GM21528 (cell line): ENCODE measurements at regions not wholly inside any gene's neighbourhood (a gene's known extent, or its start where the extent isn't known, plus 50 kb on each side); places are given as distances from the start of the nearest gene placed in this dataset.
"Not testable (repeated sequence)": the region's sequence is repeated elsewhere in the genome, so short reads cannot be mapped to it uniquely, and the experiment has no call there.

Experiments used
- ATAC-seq: cut with Tn5 transposase; IDR thresholded peaks from one replicate; pipeline ENCODE4 v1.9.1; 2021; ENCODE audit warnings: mild to moderate bottlenecking, moderate library complexity; ENCODE audit not compliant: unreplicated experiment, low FRiP score

DNA sequence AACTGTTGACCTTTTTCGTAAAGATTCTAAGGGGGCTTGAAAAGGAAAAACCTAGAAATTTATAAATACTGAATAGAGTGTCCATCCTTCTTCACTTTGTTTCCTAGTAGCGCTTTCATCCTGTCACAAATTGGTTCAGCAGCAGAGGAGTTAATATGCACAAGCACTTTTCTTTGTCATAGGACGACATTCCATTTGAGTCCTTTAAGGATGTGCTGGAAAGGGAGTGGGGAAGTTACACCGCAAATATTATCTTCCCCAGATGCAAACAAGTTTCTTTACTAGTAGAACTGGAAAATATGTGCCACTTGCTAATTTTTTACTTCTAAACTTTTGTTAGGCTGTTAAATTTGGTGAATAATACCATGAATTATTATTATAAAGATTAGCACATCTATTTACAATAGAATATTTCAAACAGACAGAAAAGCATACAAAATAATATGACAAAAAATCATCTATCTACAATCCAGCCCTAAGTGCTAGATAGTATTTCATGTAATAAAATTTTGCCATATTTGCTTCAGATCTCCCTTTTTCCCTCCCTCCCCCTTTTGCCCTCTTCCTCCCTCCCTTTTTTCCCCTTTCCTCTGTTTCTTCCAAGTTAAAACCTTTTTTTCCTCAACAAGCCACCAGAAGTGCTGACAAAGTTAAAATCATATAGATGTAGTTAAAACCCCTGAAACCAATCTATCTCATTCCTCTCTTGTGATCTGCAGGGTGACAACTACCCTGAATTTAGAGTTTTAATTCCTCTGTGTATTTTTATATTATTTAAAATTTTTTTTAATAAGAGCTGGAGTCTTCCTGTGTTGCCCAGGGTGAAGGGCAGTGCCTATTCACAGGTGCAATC, 50.5 kb upstream of the MAP4K3 start:
- no peak for ATAC-seq

DNA sequence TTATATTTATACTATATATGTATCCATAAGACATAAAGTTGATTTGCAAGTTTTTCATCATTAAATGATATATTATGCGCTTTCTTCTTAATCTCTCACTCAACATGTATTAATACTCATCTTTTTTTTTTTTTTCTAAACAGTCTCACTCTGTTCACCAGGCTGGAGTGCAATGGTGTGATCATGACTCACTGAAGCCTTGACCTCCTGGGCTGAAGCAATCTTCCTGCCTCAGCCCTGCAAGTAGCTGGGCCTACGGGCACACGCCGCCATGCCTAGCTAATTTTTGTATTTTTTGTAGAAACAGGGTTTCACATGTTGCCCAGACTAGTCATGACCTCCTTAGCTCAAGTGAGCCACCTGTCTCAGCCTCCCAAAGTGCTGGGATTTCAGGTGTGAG, 51.4 kb upstream of the MAP4K3 start:
- ATAC-seq, result no peak

DNA sequence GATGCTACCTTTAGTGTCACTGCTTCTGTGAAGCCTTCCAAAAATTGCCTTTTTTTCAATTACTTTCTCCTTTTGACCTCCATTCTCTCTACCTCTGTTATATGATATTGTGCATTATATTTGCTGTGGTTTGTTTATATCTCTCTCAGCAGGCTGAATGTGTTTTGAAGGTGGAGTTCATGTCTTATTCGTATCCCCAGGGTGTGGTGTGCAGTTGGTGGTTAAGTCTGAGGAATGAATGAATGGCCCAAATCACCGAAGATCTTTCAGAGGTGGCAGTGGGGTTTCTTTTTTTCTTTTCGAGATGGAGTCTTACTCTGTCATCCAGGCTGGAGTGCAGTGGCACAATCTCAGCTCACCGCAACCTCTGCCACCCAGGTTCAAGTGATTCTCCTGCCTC, 53.5 kb upstream of the MAP4K3 start:
- ATAC-seq, result no peak

DNA sequence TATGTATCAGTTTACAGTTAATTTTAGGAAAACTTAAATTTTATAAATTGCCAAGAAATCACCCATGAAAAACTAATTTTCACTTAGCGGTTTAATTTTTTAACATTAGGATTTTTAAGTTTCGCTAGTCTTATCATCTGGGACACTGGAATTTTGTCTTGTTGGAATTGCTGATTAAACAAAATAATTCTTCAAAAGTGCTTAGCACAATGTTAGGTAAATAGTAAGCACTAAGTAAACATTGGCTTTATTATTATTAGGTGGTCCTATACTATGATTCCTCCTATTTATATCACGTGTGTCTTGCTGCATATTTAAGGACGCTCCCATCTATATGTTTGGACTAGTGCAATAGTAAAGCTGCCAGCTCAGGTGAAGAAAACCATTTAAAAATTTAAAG, 54.6 kb upstream of the MAP4K3 start:
- peak; percentile 14 for ATAC-seq

DNA sequence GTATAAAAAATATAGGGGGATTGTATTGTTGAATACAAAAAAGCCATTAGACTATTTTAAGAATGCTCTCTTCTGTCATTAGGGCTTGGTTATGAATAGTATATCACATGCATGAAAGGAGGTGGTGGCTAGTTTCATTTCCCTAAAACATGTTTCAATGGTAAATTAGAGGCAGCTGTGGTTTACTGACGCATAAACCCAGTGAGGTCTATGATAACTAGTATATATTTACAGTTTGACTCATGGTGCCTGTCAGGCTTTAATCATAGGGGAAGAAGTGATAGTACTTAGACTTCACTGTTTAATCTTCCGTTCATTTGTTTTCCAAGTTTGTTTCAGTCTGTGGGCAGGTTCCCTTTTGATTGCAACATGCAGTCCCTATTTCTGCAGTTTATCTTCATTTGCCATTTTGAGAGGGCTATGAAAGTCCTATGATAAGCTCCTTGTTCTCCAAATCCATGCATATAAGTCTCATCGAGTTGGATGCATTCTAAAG, 55.1 kb upstream of the MAP4K3 start:
- peak; percentile 95 for ATAC-seq

DNA sequence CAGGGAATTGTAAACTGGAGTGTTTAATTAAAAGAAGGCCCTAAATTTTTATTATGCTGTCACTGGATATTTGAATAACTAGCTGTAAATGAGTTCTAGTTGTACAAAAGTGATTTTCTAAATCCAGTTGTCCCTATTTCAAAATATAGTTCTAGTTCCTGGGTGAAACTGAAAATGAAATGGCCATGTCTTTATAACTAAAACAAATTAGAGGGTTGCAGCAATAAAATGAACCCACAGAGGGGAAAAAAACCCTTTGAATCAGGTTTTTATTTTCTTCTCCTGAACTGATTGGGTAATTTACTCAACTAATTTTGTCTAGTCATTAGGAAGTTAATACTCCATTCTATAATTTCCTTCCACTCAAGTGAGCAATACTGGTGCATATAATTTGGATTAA, 55.6 kb upstream of the MAP4K3 start:
- no peak for ATAC-seq

DNA sequence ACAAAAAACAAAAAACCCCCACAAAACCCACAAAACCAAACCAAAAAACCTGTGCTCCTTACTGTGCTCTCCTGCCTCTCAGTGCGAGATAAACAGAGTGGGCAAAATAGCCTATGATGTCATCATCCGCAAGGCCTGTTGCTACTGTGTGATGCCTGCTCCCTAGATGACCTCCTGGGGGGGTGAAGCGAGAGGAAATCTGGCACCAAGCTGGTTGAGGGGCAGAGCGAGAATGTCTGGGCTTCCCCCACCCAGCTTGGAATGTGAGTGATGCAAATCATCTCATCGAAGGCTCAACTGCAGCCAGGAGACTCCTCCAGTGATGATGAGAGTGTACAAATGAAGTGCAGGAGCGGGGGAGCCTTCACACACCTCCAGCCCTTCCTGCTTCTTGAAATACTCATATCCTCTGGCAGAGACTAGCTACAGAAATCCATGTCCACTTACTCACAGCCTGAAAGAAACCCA, 57.7 kb upstream of the MAP4K3 start:
- ATAC-seq, result peak; percentile 64

DNA sequence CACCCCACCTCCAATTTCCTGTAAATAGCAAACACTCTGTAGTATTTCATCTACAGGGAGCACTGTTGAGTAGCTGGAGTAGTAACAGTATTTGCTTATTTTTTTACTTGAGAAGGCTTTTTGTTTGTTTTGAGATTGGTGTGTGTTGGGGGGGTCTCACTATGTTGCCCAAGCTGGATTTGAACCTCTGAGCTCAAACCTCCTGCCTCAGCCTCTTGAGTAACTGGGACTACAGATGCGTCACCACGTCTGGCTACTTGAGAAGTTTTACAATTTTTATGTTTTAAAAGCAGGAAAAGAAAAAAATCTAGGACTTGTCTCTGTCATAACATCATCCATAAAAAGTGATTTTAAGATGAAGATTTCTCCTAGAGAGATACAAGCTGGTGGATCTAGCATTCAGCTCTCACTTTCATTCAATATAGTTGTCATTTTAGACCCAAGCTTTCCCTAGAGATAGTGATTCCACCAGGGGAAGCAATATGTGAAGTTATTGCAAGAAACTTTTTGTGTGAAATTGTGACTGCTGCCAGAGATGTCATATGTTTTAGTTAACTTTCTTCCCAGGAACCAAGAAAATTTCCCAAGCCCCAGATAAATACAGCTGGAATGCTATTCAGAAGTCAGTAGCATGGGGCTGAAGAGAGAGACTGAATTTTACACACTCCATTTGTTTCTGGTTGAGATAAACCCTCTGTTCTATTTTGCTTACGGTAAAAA, 60.2 kb upstream of the MAP4K3 start:
- ATAC-seq, result no peak

DNA sequence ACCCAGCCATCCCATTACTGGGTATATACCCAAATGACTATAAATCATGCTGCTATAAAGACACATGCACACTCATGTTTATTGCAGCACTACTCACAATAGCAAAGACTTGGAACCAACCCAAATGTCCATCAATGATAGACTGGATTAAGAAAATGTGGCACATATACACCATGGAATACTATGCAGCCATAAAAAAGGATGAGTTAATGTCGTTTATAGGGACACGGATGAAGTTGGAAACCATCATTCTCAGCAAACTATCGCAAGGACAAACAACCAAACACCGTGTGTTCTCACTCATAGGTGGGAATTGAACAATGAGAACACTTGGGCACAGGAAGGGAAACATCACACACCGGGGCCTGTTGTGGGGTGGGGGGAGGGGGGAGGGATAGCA, 61.1 kb upstream of the MAP4K3 start:
- not testable (repeated sequence) for ATAC-seq

DNA sequence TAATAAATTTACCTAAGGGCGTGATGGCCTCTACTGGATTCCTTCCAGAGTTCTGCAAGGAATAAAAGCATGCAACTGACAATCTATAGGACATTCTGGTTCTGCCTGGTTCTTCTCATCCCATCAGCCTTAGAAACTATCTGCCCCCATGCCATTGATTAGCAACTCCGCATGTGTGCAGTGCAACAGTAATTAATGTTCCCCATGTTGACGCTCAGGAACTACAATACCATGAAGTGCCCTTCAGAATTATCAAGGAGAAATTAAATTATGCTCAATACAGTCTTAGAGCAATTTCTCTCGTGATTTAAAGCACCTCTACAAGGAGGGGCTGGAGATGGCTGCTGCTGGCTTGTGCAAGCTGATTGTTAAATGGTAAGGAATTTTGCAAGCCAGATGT, 61.7 kb upstream of the MAP4K3 start:
- no peak for ATAC-seq

DNA sequence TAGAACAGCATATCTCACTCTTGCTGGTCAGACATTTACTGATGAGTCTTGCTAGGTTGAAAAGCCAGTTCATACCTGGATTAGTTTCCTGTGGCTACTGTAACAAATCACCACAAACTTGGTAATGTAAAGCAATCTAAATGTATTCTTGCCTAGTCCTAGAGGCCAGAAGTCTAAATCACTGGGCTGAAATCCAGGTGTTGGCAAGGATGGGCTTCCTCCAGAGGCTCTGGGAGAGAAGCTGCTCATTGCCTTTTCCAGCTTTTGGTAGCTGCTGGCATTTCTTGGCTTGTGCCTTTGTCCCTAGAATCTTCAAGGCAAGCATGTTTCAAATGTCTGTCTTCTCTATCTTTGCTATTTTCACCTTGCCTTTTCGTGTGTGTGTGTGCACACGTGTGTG, 62.3 kb upstream of the MAP4K3 start:
- ATAC-seq, result no peak

DNA sequence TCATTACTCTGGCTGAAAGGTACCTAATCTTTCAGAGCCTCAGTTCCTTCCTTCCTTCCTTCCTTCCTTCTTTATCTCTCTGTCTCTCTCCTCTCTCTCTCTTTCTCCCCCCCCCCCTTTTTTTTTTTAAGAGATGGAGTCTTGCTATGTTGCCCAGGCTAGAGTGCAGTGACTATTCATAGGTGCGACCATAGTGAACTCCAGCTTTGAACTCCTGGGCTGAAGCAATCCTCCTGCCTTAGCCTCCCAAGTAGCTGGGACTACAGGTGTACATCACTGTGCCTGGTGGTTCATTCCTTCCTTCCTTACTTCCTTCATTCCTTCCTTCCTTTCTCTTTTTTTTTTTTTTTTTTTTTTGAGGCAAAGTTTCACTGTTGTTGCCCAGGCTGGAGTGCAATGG, 64.3 kb upstream of the MAP4K3 start:
- no peak for ATAC-seq

DNA sequence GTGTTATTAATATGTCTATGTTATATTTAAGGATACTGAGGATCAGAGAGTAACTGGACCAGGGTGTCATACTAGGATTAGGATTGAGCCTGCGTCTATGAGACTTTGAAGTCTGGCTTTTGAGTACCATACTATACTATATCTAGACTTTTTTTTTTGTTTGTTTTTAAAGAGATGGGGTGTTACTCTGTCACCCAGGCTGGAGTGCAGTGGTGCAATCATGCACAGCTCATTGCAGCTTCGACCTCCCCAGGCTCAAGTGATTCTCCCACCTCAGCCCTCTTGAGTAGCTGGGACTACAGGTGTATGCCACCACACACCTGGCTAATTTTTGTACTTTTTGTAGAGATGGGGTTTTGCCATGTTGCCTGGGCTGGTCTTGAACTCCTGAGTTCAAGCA, 66.2 kb upstream of the MAP4K3 start:
- ATAC-seq, result no peak

DNA sequence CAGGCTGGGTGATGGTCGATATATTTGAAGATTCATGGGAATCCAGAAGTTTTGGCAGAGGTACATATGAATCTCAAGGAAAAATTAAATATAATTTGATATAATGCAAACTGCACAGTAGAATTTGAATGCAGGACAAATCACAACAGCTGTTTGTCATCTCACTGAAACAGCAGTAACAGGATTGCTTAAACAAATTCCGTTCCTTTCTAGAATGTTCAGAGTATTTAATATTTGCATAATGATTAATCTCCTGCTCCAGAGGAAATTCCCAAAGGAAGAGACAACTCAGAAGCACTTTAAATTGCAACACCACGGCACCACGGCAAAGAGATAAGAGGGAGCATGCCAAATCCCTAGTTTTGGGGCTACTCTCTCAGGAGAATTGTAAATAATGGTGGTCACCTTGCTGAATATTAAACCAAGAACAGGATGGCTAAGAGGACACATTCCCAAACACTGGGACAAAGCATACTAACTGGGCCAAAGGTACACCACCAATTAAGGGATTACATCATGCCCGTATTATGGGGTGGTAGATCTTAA, 67.8 kb upstream of the MAP4K3 start:
- ATAC-seq, result no peak

DNA sequence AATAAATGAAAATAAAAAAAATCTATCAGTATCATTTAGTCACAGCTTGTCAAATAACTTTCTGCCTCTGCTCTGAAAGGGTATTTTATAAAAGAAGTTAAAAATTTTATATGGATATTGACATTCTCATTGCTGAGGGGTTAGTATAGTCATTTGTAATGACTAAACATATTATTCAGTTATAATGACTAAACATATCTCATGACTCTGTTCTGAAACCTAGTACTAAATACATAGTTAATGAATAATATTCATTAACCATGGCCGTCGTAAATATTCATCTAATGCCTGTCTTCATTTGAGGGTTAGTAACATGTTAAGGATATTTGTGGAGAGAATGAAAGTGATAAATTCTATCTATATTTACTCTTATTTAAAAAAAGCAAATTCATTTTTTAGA, 69.1 kb upstream of the MAP4K3 start:
- no peak for ATAC-seq

DNA sequence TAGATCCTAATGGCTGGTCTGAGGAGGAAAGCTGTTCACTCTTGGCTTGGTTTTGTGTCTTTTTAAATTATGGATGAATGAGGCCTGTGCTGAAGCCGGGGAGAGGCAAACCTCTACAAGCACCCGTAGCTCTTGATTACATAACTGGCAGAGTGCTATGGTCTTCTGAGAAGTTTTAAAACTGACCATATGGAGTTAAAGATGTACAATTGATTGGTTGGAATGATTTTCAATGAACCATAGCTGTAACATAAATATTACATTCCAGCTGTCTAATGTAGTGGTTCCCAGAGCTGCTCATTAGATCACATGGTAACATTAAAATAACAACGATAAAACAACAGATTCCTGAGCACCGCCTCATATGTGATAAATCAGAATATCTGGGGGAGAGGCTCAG, 71.1 kb upstream of the MAP4K3 start:
- no peak for ATAC-seq

DNA sequence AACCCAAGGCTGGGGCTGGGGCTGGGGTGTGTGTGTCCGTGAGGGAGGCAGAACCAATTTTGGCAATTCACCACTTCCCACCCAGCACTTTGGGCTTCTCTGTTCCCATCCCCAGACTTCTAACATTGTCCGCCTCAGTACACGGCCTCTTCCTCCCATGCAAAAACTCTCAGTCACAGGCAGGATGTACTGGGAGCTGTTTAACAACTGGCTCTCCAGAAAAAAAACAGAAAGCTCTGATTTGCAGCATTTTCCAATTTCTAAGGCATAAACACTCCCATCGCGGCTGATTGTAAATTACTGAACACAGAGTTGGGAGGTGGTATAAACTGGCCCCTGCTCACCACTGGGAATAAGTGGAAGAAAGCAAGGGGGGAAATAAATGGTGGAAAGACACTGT, 73.1 kb upstream of the MAP4K3 start:
- no peak for ATAC-seq

DNA sequence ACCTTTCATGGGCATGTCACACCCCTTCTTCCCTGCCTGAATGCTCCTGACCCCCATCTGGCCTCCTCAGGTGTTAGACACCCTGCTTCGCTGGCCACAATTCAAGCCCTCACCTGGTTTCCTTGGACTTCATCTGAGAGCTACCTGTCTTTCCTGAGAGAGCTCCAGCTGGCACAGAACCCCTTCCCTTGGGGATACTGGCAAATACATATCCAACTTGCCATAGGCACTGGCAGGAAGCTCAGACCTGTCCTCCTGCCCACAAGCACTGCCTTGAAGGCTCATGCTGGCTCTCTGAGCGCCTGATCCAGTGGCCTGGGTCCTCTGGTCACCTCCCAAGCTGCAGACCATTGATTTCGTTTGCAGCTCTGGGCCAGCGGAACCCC, 74.1 kb upstream of the MAP4K3 start:
- ATAC-seq, result no peak

DNA sequence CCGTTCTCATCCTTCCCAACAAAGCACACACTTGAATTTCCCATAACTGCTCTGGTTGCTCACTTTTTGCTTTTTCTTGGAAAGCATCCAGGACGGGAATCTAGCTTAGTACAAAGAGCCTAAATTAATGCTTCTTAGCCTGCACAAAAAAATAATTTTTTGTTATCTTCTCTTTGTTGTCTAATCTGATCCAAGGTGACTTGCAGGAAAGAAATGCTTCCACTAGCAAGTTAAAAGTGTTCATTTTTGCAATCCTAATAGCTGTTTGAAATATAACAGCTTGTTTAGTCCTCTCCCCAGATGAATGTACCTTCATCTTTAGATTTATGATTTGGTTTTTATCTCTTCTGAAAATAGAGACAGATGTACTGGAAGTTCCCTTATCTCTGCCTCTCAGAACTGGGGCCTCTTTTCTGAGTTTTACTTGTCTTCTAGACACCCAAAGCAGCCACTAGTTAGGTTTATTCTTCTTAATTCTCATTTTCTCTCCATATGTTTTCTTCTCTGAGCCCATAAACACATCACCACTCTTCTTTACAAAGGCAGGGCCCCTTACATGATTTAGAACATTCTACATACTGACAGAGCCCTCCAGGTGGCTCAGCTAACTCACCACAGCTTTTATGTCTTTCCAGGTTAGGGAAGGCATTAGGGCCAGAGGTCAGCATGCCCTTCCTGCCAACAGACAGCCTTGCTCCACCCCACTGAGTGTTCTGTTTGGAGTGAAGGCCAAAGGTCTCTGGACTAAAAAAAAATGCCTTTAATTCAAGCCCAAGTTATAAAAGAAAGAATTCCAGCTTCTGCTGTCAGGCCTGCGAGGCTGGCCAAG, 74.7 kb upstream of the MAP4K3 start:
- ATAC-seq, result no peak

DNA sequence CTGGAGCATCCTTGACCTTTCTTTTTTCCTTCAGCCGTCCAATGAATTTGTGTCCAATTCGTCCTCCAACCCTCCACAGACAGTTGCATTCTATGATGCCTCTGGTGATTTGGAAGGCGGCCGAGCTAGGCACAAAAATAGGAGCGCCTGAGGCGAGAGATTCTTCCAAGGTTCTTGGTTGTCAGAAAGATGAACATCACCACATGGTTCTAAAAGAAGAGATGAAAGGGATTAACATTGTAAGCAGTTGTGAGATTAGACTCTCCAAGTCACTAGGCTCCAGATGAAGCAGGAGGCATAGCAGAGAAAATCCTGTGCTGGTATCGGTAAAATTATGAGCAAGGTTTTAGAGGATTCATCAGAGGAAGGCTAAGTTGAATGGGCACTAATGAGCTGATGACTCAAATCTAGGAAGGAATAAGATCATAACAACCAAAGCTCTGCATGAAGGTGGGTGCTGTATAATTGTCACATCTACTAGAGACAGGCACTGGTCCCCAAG, 75.4 kb upstream of the MAP4K3 start:
- no peak for ATAC-seq
